ENCODE measurements at regions not wholly inside any gene's neighbourhood (a gene's known extent, or its start where the extent isn't known, plus 50 kb on each side); places are given as distances from the start of the nearest gene placed in this dataset.

- no peak for DNase-seq (ENCODE audit: low read depth in 2 of 2)
These were observed 290.1 kb upstream of the PTGER4 start for GRCh38 chr5:40389591-40389990.

GRCh38 chr5:40386289-40386688 lies 293.4 kb upstream of the PTGER4 start:
- no peak for DNase-seq (ENCODE audit: low read depth in 2 of 2)

GRCh38 chr5:40385544-40385943 lies 294.2 kb upstream of the PTGER4 start:
- DNase-seq (ENCODE audit: low read depth in 2 of 2): no peak

- no peak for DNase-seq (ENCODE audit: low read depth in 2 of 2)
These were observed 294.8 kb upstream of the PTGER4 start for GRCh38 chr5:40384782-40385390.

- no peak for DNase-seq (ENCODE audit: low read depth in 2 of 2)
These were observed 295.7 kb upstream of the PTGER4 start for GRCh38 chr5:40383749-40384651.

- DNase-seq (ENCODE audit: low read depth in 2 of 2): no peak
These were observed 297.9 kb upstream of the PTGER4 start for GRCh38 chr5:40381676-40382363.

GRCh38 chr5:40381016-40381415 lies 298.7 kb upstream of the PTGER4 start:
- DNase-seq (ENCODE audit: low read depth in 2 of 2): no peak

- DNase-seq (ENCODE audit: low read depth in 2 of 2): no peak
These were observed 301.1 kb upstream of the PTGER4 start for GRCh38 chr5:40378396-40379177.

- DNase-seq (ENCODE audit: low read depth in 2 of 2): no peak
These were observed 303.1 kb upstream of the PTGER4 start for GRCh38 chr5:40376566-40376965.

GRCh38 chr5:40374853-40375252 lies 304.9 kb upstream of the PTGER4 start:
- no peak for DNase-seq (ENCODE audit: low read depth in 2 of 2)

GRCh38 chr5:40368200-40368599 lies 311.5 kb upstream of the PTGER4 start:
- DNase-seq (ENCODE audit: low read depth in 2 of 2): no peak

- no peak for DNase-seq (ENCODE audit: low read depth in 2 of 2)
These were observed 312.5 kb upstream of the PTGER4 start for GRCh38 chr5:40367255-40367654.

GRCh38 chr5:40365342-40366330 lies 314.1 kb upstream of the PTGER4 start:
- no peak for DNase-seq (ENCODE audit: low read depth in 2 of 2)

GRCh38 chr5:40364441-40364840 lies 315.3 kb upstream of the PTGER4 start:
- no peak for DNase-seq (ENCODE audit: low read depth in 2 of 2)

GRCh38 chr5:40361378-40361777 lies 318.3 kb upstream of the PTGER4 start:
- no peak for DNase-seq (ENCODE audit: low read depth in 2 of 2)

GRCh38 chr5:40360685-40361084 lies 319.0 kb upstream of the PTGER4 start:
- no peak for DNase-seq (ENCODE audit: low read depth in 2 of 2)

- DNase-seq (ENCODE audit: low read depth in 2 of 2): no peak
These were observed 319.9 kb upstream of the PTGER4 start for GRCh38 chr5:40359832-40360231.

GRCh38 chr5:40359093-40359492 lies 320.6 kb upstream of the PTGER4 start:
- no peak for DNase-seq (ENCODE audit: low read depth in 2 of 2)

- DNase-seq (ENCODE audit: low read depth in 2 of 2): no peak
These were observed 323.5 kb upstream of the PTGER4 start for GRCh38 chr5:40356248-40356647.

- no peak for DNase-seq (ENCODE audit: low read depth in 2 of 2)
These were observed 323.9 kb upstream of the PTGER4 start for GRCh38 chr5:40355846-40356245.

- DNase-seq (ENCODE audit: low read depth in 2 of 2): no peak
These were observed 324.5 kb upstream of the PTGER4 start for GRCh38 chr5:40355181-40355580.
